ENCODE measurements at regions not wholly inside any gene's neighbourhood (a gene's known extent, or its start where the extent isn't known, plus 50 kb on each side); places are given as distances from the start of the nearest gene placed in this dataset.
"Not testable (repeated sequence)": the region's sequence is repeated elsewhere in the genome, so short reads cannot be mapped to it uniquely, and the experiment has no call there.

GRCh38 chr18:9025091-9025838 lies 77.2 kb upstream of the NDUFV2 start:
- no peak overlapping the region for H3K4me3 ChIP-seq (ENCODE audit: low read length)
- DNase-seq (ENCODE audit: low read depth, low spot score) = no peak

- DNase-seq (ENCODE audit: low read depth, low spot score) = no peak
- H3K4me3 ChIP-seq (ENCODE audit: low read length) = no peak overlapping the region
Observed at GRCh38 chr18:9029131-9029530, 73.4 kb upstream of the NDUFV2 start.

- no peak for DNase-seq (ENCODE audit: low read depth, low spot score)
- no peak overlapping the region for H3K4me3 ChIP-seq (ENCODE audit: low read length)
Observed at GRCh38 chr18:9032519-9032918, 70.0 kb upstream of the NDUFV2 start.

- no peak for DNase-seq (ENCODE audit: low read depth, low spot score)
- H3K4me3 ChIP-seq (ENCODE audit: low read length) = no peak overlapping the region
Observed at GRCh38 chr18:9038277-9038871, 64.1 kb upstream of the NDUFV2 start.

- H3K4me3 ChIP-seq (ENCODE audit: low read length) = no peak overlapping the region
- no peak for DNase-seq (ENCODE audit: low read depth, low spot score)
Observed at GRCh38 chr18:9039441-9040071, 62.9 kb upstream of the NDUFV2 start.

- H3K4me3 ChIP-seq (ENCODE audit: low read length) = no peak overlapping the region
Observed at GRCh38 chr18:9042766-9043481, 59.6 kb upstream of the NDUFV2 start.

GRCh38 chr18:9043581-9043980 lies 58.9 kb upstream of the NDUFV2 start:
- DNase-seq (ENCODE audit: low read depth, low spot score) = no peak
- no peak overlapping the region for H3K4me3 ChIP-seq (ENCODE audit: low read length)

More at GRCh38 chr18:9042766-9043481, 59.6 kb upstream of the NDUFV2 start:
- DNase-seq (ENCODE audit: low read depth, low spot score) = no peak

- DNase-seq (ENCODE audit: low read depth, low spot score) = no peak
- no peak overlapping the region for H3K4me3 ChIP-seq (ENCODE audit: low read length)
Observed at GRCh38 chr18:9047715-9048114, 54.8 kb upstream of the NDUFV2 start.

GRCh38 chr18:9048236-9048635 lies 54.3 kb upstream of the NDUFV2 start:
- no peak overlapping the region for H3K4me3 ChIP-seq (ENCODE audit: low read length)
- peak; percentile 7 for DNase-seq (ENCODE audit: low read depth, low spot score)

- no peak for DNase-seq (ENCODE audit: low read depth, low spot score)
- H3K4me3 ChIP-seq (ENCODE audit: low read length) = no peak overlapping the region
Observed at GRCh38 chr18:9048808-9049494, 53.5 kb upstream of the NDUFV2 start.

- no peak overlapping the region for H3K4me3 ChIP-seq (ENCODE audit: low read length)
- no peak for DNase-seq (ENCODE audit: low read depth, low spot score)
Observed at GRCh38 chr18:9049495-9049809, 53.0 kb upstream of the NDUFV2 start.

GRCh38 chr18:9050628-9051284 lies 51.7 kb upstream of the NDUFV2 start:
- not testable (repeated sequence) for H3K4me3 ChIP-seq (ENCODE audit: low read length); DNase-seq (ENCODE audit: low read depth, low spot score)

All from Jurkat, Clone E6-1 (cell line).